H1 (cell line): ENCODE measurements at regions not wholly inside any gene's neighbourhood (a gene's known extent, or its start where the extent isn't known, plus 50 kb on each side); places are given as distances from the start of the nearest gene placed in this dataset.

Experiments used
- CTCF ChIP-seq, 3 experiments: IDR thresholded peaks; 1 replicate in 2 of 3; 2 replicates in 1 of 3; pipeline versions ENCODE4 v1.5.1 to v1.6.1; 2011; ENCODE audit warnings: low read length in 3 of 3, mild to moderate bottlenecking in 3 of 3, inconsistent platforms in 2 of 3, low read depth in 1 of 3, moderate library complexity in 1 of 3; ENCODE audit not compliant: insufficient read depth in 1 of 3; ENCODE audit errors: control extremely low read depth in 1 of 3
- EZH2 ChIP-seq: fragments of 200-600 bp; sonication (generic); IDR thresholded peaks from 2 replicates; pipeline ENCODE4 v1.7.1; 2012; ENCODE audit warnings: low read depth, mild to moderate bottlenecking, moderate library complexity, low read length, inconsistent platforms; ENCODE audit not compliant: severe bottlenecking
- HDAC2 ChIP-seq, 2 experiments: fragments of 300-600 bp in 1 of 2; sonication (generic) in 1 of 2; IDR thresholded peaks; 2 replicates each; pipeline ENCODE4 v1.6.1; 2011 to 2012; ENCODE audit warnings: low read depth in 2 of 2, low read length in 2 of 2, mild to moderate bottlenecking in 2 of 2, moderate library complexity in 2 of 2, borderline replicate concordance in 1 of 2, inconsistent platforms in 1 of 2
- POLR2AphosphoS5 ChIP-seq: IDR thresholded peaks from 2 replicates; pipeline ENCODE4 v1.6.1; 2011; ENCODE audit warnings: low read depth, low read length

DNA sequence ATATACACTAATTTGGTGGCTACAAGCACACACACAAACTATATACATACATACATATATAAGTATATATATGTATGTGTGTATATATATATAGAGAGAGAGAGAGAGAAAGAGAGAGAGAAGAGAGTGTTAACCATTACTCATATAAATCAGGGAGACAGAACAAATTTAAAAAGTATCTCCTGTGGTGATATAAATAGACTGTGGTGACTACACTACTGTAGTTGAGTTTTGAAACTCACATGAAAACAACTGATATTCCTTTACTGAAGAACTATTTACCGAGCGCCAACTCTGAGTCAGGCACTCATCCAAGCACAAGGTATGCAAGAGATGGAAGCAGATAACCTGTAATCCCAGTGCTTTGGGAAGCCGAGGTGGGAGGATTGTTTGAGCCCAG, 67.3 kb upstream of the ANO6 start:
- no peak for TF ChIP-seq HDAC2 (IDR thresholded peaks at IDR 0.05; ENCODE audit: borderline replicate concordance in 1 of 2, low read depth in 2 of 2, low read length in 2 of 2)
- no peak for TF ChIP-seq POLR2AphosphoS5
- no peak for TF ChIP-seq CTCF (IDR thresholded peaks at IDR 0.05; ENCODE audit: control extremely low read depth in 1 of 3, insufficient read depth in 1 of 3, low read depth in 1 of 3, low read length in 3 of 3)
- TF ChIP-seq EZH2, result no peak
